PC-3 (cell line): ENCODE measurements at regions not wholly inside any gene's neighbourhood (a gene's known extent, or its start where the extent isn't known, plus 50 kb on each side); places are given as distances from the start of the nearest gene placed in this dataset.

Experiments used
- CTCF ChIP-seq: fragments of 300-600 bp; sonication (generic); conservative IDR thresholded peaks from 2 replicates; pipeline ENCODE4 v1.5.1; 2017; ENCODE audit warnings: antibody characterized with exemption, low read depth, mild to moderate bottlenecking, low read length
- EZH2 ChIP-seq: fragments of 300-600 bp; sonication (generic); IDR thresholded peaks from one replicate; pipeline ENCODE4 v1.6.1; 2017; ENCODE audit warnings: antibody characterized with exemption, mild to moderate bottlenecking, low read length; ENCODE audit not compliant: unreplicated experiment
- EZH2phosphoT487 ChIP-seq: fragments of 300-600 bp; sonication (generic); IDR thresholded peaks from 2 replicates; pipeline ENCODE4 v1.6.1; 2018; ENCODE audit warnings: mild to moderate bottlenecking, antibody characterized with exemption, low read length, borderline replicate concordance

DNA sequence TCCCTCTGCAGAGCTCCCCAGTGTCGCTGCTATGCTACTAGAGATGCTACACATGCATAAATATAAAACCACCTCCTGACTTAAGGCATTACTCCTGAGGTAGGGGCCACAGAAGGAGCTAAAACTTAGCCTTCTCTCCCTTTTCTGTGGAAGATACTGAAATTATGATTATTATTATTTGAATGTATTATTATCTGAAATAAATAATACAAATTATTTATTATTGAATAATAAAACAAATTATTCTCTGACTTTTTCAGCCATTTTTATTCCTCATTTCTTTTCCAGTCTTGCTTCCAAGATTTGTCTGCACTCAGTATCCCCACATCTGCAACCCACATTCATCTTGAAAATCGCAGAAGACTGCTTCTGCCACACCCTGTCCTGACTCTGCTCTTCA is 414.9 kb upstream of the ACO1 start:
- TF ChIP-seq CTCF (no peak), EZH2 (no peak), EZH2phosphoT487 (no peak)
